ENCODE measurements at regions not wholly inside any gene's neighbourhood (a gene's known extent, or its start where the extent isn't known, plus 50 kb on each side); places are given as distances from the start of the nearest gene placed in this dataset.

DNA sequence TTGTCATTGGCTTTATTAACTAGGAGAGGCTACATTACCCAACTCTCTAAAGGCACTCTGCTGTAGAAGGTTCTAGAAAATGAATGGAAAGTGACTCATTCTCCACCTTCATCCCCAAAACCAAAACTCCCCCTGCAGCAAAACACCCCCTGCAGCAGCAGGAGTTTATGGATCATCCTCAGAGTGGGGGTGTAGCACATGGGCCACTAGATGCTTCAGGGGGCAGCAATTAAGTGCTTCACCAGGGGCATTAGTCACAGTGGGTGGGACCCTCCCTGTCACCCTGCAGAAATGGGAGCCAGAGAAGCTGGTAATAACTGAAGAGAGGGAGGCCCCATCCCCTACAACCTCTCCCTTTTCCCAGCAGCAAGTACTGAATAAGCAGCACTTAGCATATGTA is 64.5 kb upstream of the MED4 start (continued):
- TF ChIP-seq, protein P1, sequence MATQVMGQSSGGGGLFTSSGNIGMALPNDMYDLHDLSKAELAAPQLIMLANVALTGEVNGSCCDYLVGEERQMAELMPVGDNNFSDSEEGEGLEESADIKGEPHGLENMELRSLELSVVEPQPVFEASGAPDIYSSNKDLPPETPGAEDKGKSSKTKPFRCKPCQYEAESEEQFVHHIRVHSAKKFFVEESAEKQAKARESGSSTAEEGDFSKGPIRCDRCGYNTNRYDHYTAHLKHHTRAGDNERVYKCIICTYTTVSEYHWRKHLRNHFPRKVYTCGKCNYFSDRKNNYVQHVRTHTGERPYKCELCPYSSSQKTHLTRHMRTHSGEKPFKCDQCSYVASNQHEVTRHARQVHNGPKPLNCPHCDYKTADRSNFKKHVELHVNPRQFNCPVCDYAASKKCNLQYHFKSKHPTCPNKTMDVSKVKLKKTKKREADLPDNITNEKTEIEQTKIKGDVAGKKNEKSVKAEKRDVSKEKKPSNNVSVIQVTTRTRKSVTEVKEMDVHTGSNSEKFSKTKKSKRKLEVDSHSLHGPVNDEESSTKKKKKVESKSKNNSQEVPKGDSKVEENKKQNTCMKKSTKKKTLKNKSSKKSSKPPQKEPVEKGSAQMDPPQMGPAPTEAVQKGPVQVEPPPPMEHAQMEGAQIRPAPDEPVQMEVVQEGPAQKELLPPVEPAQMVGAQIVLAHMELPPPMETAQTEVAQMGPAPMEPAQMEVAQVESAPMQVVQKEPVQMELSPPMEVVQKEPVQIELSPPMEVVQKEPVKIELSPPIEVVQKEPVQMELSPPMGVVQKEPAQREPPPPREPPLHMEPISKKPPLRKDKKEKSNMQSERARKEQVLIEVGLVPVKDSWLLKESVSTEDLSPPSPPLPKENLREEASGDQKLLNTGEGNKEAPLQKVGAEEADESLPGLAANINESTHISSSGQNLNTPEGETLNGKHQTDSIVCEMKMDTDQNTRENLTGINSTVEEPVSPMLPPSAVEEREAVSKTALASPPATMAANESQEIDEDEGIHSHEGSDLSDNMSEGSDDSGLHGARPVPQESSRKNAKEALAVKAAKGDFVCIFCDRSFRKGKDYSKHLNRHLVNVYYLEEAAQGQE (IDR thresholded peaks at IDR 0.05; ENCODE audit: low read depth, low read length): no peak
- TF ChIP-seq TEAD4 (IDR thresholded peaks at IDR 0.05; ENCODE audit: borderline replicate concordance, insufficient read depth) (no peak), SMC3 (IDR thresholded peaks at IDR 0.05; ENCODE audit: low read depth, low read length) (no peak), JUND (IDR thresholded peaks at IDR 0.05) (no peak), SIN3A (IDR thresholded peaks at IDR 0.05; ENCODE audit: borderline replicate concordance, low read depth, low read length) (no peak), EP300 (IDR thresholded peaks at IDR 0.05; ENCODE audit: borderline replicate concordance in 1 of 2, low read depth in 1 of 2, low read length in 1 of 2) (no peak), YY1 (IDR thresholded peaks at IDR 0.05; ENCODE audit: low read depth) (no peak)
- TF ChIP-seq, protein P2, sequence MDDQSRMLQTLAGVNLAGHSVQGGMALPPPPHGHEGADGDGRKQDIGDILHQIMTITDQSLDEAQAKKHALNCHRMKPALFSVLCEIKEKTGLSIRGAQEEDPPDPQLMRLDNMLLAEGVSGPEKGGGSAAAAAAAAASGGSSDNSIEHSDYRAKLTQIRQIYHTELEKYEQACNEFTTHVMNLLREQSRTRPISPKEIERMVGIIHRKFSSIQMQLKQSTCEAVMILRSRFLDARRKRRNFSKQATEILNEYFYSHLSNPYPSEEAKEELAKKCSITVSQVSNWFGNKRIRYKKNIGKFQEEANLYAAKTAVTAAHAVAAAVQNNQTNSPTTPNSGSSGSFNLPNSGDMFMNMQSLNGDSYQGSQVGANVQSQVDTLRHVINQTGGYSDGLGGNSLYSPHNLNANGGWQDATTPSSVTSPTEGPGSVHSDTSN (IDR thresholded peaks at IDR 0.05): no peak
- TF ChIP-seq, protein P3, sequence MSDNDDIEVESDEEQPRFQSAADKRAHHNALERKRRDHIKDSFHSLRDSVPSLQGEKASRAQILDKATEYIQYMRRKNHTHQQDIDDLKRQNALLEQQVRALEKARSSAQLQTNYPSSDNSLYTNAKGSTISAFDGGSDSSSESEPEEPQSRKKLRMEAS (IDR thresholded peaks at IDR 0.05; ENCODE audit: low read depth): no peak
- TF ChIP-seq, protein P4, sequence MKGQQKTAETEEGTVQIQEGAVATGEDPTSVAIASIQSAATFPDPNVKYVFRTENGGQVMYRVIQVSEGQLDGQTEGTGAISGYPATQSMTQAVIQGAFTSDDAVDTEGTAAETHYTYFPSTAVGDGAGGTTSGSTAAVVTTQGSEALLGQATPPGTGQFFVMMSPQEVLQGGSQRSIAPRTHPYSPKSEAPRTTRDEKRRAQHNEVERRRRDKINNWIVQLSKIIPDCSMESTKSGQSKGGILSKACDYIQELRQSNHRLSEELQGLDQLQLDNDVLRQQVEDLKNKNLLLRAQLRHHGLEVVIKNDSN (IDR thresholded peaks at IDR 0.05; ENCODE audit: borderline replicate concordance, low read depth): no peak
- TF ChIP-seq, protein P5, sequence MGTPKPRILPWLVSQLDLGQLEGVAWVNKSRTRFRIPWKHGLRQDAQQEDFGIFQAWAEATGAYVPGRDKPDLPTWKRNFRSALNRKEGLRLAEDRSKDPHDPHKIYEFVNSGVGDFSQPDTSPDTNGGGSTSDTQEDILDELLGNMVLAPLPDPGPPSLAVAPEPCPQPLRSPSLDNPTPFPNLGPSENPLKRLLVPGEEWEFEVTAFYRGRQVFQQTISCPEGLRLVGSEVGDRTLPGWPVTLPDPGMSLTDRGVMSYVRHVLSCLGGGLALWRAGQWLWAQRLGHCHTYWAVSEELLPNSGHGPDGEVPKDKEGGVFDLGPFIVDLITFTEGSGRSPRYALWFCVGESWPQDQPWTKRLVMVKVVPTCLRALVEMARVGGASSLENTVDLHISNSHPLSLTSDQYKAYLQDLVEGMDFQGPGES (IDR thresholded peaks at IDR 0.05; ENCODE audit: low read depth, low read length): no peak

DNA sequence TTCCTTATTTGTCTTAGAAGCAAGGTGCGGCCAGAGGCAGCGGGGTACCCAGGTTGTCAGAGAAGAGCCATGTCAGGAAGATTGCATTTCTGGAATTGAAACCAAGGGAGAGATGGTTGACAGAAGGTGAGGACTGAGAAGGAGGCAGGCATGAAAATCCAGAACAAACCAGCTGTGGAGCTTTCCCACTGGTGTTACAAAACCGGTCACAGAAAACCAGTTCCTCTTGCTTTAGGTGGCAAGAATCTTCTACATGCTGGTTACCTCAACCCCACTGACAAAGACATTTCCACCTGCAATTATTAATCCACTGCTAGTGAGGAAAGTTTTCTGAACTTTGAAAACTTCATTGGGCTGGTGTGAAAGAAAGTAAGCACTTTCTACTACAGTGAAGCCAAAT is 64.0 kb upstream of the MED4 start:
- Histone ChIP-seq H3K4me2 (no peak overlapping the region), H3F3A (replicated peaks; ENCODE audit: insufficient read depth) (no peaks in the 10 kb centered on the region)
- CTCF ChIA-PET: no interaction called here

More for the DNA sequence above, 64.0 kb upstream of the MED4 start:
- Histone ChIP-seq H2AFZ (ENCODE audit: low read depth) (no peak overlapping the region), H4K20me1 (ENCODE audit: insufficient read depth) (no peaks in the 10 kb centered on the region), H3K9me3 (no peaks in the 10 kb centered on the region), H3K4me3 (ENCODE audit: low read depth in 2 of 2, low read length in 1 of 2) (no peak overlapping the region), H3K27me3 (ENCODE audit: insufficient read depth) (no peaks in the 10 kb centered on the region), H3K79me2 (ENCODE audit: insufficient read depth) (no peaks in the 10 kb centered on the region), H3K27ac (ENCODE audit: low read depth in 2 of 2, low read length in 1 of 2) (no peak overlapping the region), H3K4me1 (ENCODE audit: control insufficient read depth in 1 of 2, insufficient read depth in 2 of 2, low read depth in 1 of 2, low read length in 1 of 2) (peaks cover 0 to 13% of the 10 kb centered on the region in 2 experiments; a peak in 1 of 4 replicates), H3K9ac (no peak overlapping the region), H3K36me3 (replicated peaks in 1 of 2; ENCODE audit: control insufficient read depth in 1 of 2, insufficient read depth in 2 of 2, low read length in 1 of 2) (no peaks in the 10 kb centered on the region), H3K9me2 (no peaks in the 10 kb centered on the region)
- POLR2A ChIA-PET: no interaction called here
- no peak for TF ChIP-seq GABPA (IDR thresholded peaks at IDR 0.05; ENCODE audit: low read depth)
- TF ChIP-seq RXRA (IDR thresholded peaks at IDR 0.05; ENCODE audit: borderline replicate concordance, low read depth): no peak
- 90% methylated on average over 3 of the region's 3 CpGs for WGBS (ENCODE audit: low lambda C conversion rate)
- DNase-seq: no peak
